ENCODE measurements at regions not wholly inside any gene's neighbourhood (a gene's known extent, or its start where the extent isn't known, plus 50 kb on each side); places are given as distances from the start of the nearest gene placed in this dataset.

- no peaks in the 10 kb centered on the region for H4K20me1 ChIP-seq (ENCODE audit: insufficient read depth, low read length)
- H3K4me1 Mint-ChIP-seq: no peaks in the 10 kb centered on the region
- 79% methylated on average over 4 of the region's 6 CpGs for WGBS (ENCODE audit: insufficient coverage)
- H3K4me1 ChIP-seq (ENCODE audit: control insufficient read depth in 1 of 2, insufficient read depth in 2 of 2, low read length in 2 of 2): no peaks in the 10 kb centered on the region
- no peak overlapping the region for H2AFZ ChIP-seq (ENCODE audit: insufficient read depth, low read depth, low read length, poor library complexity, severe bottlenecking)
- DNase-seq: no peak
- H3K4me3 Mint-ChIP-seq: no peak overlapping the region
- no peaks in the 10 kb centered on the region for H3K36me3 Mint-ChIP-seq
- H3K27ac Mint-ChIP-seq: no peak overlapping the region
- H3K4me3 ChIP-seq (replicated peaks in 1 of 3; ENCODE audit: low read depth in 2 of 3, low read length in 3 of 3): no peak overlapping the region
- H3K9me3 ChIP-seq (replicated peaks in 1 of 2; ENCODE audit: control insufficient read depth in 1 of 2, insufficient read depth in 1 of 2, low read length in 2 of 2): peaks cover 4 to 13% of the 10 kb centered on the region in 2 donors
- intact Hi-C loops (cut with micrococcal nuclease): no loop called here
- H3K36me3 ChIP-seq (replicated peaks in 1 of 2; ENCODE audit: control insufficient read depth in 1 of 2, insufficient read depth in 2 of 2, low read length in 2 of 2): no peaks in the 10 kb centered on the region
- no peak overlapping the region for H3K9ac ChIP-seq (ENCODE audit: insufficient read depth, low read length, poor library complexity, severe bottlenecking)
- H3K27me3 Mint-ChIP-seq (ENCODE audit: low read depth in 3 of 3): peaks cover 1 to 7% (median 5%) of the 10 kb centered on the region in 3 donors
- H3K9me3 Mint-ChIP-seq: peaks cover 6 to 12% (median 9%) of the 10 kb centered on the region in 7 donors
- no peak for TF ChIP-seq CTCF (IDR thresholded peaks at IDR 0.05)
- no peak overlapping the region for H3K27ac ChIP-seq (ENCODE audit: low read depth in 1 of 2, low read length in 2 of 2)
- H3K79me2 ChIP-seq (ENCODE audit: insufficient read depth, low read length): no peaks in the 10 kb centered on the region
- H3K27me3 ChIP-seq (ENCODE audit: control insufficient read depth in 2 of 2, insufficient read depth in 2 of 2, low read length in 2 of 2): no peaks in the 10 kb centered on the region
- no peak overlapping the region for H3K4me2 ChIP-seq (replicated peaks; ENCODE audit: extremely low read depth, low read length, poor library complexity, severe bottlenecking)
Observed at GRCh38 chr1:209457401-209458125, 126.0 kb upstream of the CAMK1G start.

GRCh38 chr1:209458921-209459320 lies 124.6 kb upstream of the CAMK1G start:
- H3K27me3 Mint-ChIP-seq (ENCODE audit: low read depth in 3 of 3): peaks cover 0 to 7% (median 5%) of the 10 kb centered on the region in 3 donors
- H3K4me3 Mint-ChIP-seq: no peak overlapping the region
- Histone ChIP-seq H4K20me1 (ENCODE audit: insufficient read depth, low read length) (no peaks in the 10 kb centered on the region), H3K9me3 (replicated peaks in 1 of 2; ENCODE audit: control insufficient read depth in 1 of 2, insufficient read depth in 1 of 2, low read length in 2 of 2) (peaks cover 4 to 13% of the 10 kb centered on the region in 2 donors), H3K27me3 (ENCODE audit: control insufficient read depth in 2 of 2, insufficient read depth in 2 of 2, low read length in 2 of 2) (no peaks in the 10 kb centered on the region), H2AFZ (ENCODE audit: insufficient read depth, low read depth, low read length, poor library complexity, severe bottlenecking) (no peak overlapping the region), H3K4me1 (ENCODE audit: control insufficient read depth in 1 of 2, insufficient read depth in 2 of 2, low read length in 2 of 2) (no peaks in the 10 kb centered on the region), H3K9ac (ENCODE audit: insufficient read depth, low read length, poor library complexity, severe bottlenecking) (no peak overlapping the region), H3K79me2 (ENCODE audit: insufficient read depth, low read length) (no peaks in the 10 kb centered on the region), H3K27ac (ENCODE audit: low read depth in 1 of 2, low read length in 2 of 2) (no peak overlapping the region), H3K36me3 (replicated peaks in 1 of 2; ENCODE audit: control insufficient read depth in 1 of 2, insufficient read depth in 2 of 2, low read length in 2 of 2) (no peaks in the 10 kb centered on the region), H3K4me2 (replicated peaks; ENCODE audit: extremely low read depth, low read length, poor library complexity, severe bottlenecking) (no peak overlapping the region), H3K4me3 (replicated peaks in 1 of 3; ENCODE audit: low read depth in 2 of 3, low read length in 3 of 3) (no peak overlapping the region)
- WGBS (ENCODE audit: insufficient coverage): no CpG with 5 or more reads among the region's 3 CpGs
- peaks cover 6 to 15% (median 10%) of the 10 kb centered on the region in 7 donors for H3K9me3 Mint-ChIP-seq
- no peak for DNase-seq
- H3K27ac Mint-ChIP-seq: no peak overlapping the region
- intact Hi-C loops (cut with micrococcal nuclease): no loop called here
- H3K4me1 Mint-ChIP-seq: no peaks in the 10 kb centered on the region
- no peaks in the 10 kb centered on the region for H3K36me3 Mint-ChIP-seq
- no peak for TF ChIP-seq CTCF (IDR thresholded peaks at IDR 0.05)
